NCI-H748 (cell line): ENCODE measurements at regions not wholly inside any gene's neighbourhood (a gene's known extent, or its start where the extent isn't known, plus 50 kb on each side); places are given as distances from the start of the nearest gene placed in this dataset.

Experiments used
- DNase-seq: peaks from one replicate; lab custom pipeline; 2025; ENCODE audit not compliant: unreplicated experiment; lab: John Stamatoyannopoulos, UW

GRCh38 chr5:135235551-135236227 lies 163.3 kb downstream of the MACROH2A1 start:
- no peak for DNase-seq

- no peak for DNase-seq
Observed at GRCh38 chr5:135234666-135235401, 164.2 kb downstream of the MACROH2A1 start.

GRCh38 chr5:135234242-135234641 lies 164.8 kb downstream of the MACROH2A1 start:
- no peak for DNase-seq

GRCh38 chr5:135233477-135233876 lies 165.6 kb downstream of the MACROH2A1 start:
- DNase-seq = no peak

GRCh38 chr5:135232958-135233357 lies 166.1 kb downstream of the MACROH2A1 start:
- no peak for DNase-seq

- no peak for DNase-seq
Observed at GRCh38 chr5:135231289-135231688, 167.7 kb downstream of the MACROH2A1 start.

GRCh38 chr5:135230251-135230925 lies 168.6 kb downstream of the MACROH2A1 start:
- no peak for DNase-seq

GRCh38 chr5:135229679-135230132 lies 169.3 kb downstream of the MACROH2A1 start:
- no peak for DNase-seq

GRCh38 chr5:135229122-135229521 lies 169.9 kb downstream of the MACROH2A1 start:
- DNase-seq = no peak

GRCh38 chr5:135228222-135228621 lies 170.8 kb downstream of the MACROH2A1 start:
- DNase-seq = no peak

GRCh38 chr5:135227064-135228022 lies 171.7 kb downstream of the MACROH2A1 start:
- DNase-seq = no peak

- no peak for DNase-seq
Observed at GRCh38 chr5:135225856-135226560, 173.0 kb downstream of the MACROH2A1 start.

- DNase-seq = no peak
Observed at GRCh38 chr5:135223891-135224625, 175.0 kb downstream of the MACROH2A1 start.

GRCh38 chr5:135223404-135223803 lies 175.6 kb downstream of the MACROH2A1 start:
- no peak for DNase-seq

- no peak for DNase-seq
Observed at GRCh38 chr5:135222771-135223170, 176.3 kb downstream of the MACROH2A1 start.

GRCh38 chr5:135222171-135222681 lies 176.8 kb downstream of the MACROH2A1 start:
- DNase-seq = no peak

GRCh38 chr5:135221696-135222095 lies 177.3 kb downstream of the MACROH2A1 start:
- DNase-seq = no peak

GRCh38 chr5:135221187-135221473 lies 177.9 kb downstream of the MACROH2A1 start:
- no peak for DNase-seq

GRCh38 chr5:135220394-135221186 lies 178.4 kb downstream of the MACROH2A1 start:
- no peak for DNase-seq
